ENCODE measurements at regions not wholly inside any gene's neighbourhood (a gene's known extent, or its start where the extent isn't known, plus 50 kb on each side); places are given as distances from the start of the nearest gene placed in this dataset.

- no peak for TF ChIP-seq POLR2A (IDR thresholded peaks at IDR 0.05)
- TF ChIP-seq, protein P1, sequence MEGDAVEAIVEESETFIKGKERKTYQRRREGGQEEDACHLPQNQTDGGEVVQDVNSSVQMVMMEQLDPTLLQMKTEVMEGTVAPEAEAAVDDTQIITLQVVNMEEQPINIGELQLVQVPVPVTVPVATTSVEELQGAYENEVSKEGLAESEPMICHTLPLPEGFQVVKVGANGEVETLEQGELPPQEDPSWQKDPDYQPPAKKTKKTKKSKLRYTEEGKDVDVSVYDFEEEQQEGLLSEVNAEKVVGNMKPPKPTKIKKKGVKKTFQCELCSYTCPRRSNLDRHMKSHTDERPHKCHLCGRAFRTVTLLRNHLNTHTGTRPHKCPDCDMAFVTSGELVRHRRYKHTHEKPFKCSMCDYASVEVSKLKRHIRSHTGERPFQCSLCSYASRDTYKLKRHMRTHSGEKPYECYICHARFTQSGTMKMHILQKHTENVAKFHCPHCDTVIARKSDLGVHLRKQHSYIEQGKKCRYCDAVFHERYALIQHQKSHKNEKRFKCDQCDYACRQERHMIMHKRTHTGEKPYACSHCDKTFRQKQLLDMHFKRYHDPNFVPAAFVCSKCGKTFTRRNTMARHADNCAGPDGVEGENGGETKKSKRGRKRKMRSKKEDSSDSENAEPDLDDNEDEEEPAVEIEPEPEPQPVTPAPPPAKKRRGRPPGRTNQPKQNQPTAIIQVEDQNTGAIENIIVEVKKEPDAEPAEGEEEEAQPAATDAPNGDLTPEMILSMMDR (IDR thresholded peaks at IDR 0.05): no peak
These were observed 82.8 kb downstream of the CPZ start for GRCh38 chr4:8675383-8675782.

Measured in upper lobe of left lung (tissue), 4 donors.